ENCODE measurements at regions not wholly inside any gene's neighbourhood (a gene's known extent, or its start where the extent isn't known, plus 50 kb on each side); places are given as distances from the start of the nearest gene placed in this dataset.
"Not testable (repeated sequence)": the region's sequence is repeated elsewhere in the genome, so short reads cannot be mapped to it uniquely, and the experiment has no call there.

DNA sequence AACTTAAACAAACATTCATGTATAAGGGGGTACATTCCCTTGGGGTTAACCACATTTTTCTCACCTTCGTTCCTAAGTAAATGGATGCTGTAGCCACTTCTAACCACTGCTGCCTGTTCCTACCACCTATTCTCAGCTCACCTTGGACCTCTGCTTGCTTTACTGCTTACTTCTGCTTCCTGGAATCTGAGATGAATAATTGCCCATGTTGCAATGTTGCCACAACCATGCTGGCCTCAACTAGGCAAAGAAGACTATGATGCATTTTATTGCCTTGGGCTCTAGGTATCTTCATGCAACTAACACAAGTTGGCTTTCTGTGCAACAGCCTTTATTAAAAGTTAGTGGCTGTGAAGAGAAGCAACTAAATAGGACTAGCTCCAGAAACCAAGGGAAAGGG, 106.3 kb upstream of the TCF4 start:
- DNase-seq = no peak

GRCh38 chr18:55688030-55688429, 100.0 kb upstream of the TCF4 start:
- DNase-seq = no peak

DNA sequence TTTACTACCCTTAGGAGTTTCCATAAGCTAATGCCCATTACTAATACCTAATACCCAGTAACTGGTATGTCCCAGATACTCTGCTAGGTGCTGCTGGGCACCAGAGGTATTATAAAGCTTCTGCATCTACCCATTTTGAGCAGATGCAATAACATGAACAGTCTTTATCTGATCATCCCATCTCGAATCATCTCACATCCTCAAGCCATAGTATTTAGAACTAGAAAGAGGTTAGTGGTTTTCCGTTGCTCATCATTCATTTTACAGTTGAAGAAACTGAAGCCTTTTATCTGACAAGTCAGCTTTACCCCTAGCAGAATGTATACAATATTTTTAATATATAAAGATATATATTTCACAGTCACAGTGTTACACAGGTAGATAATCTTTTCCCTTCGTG, 99.1 kb upstream of the TCF4 start:
- DNase-seq = no peak

DNA sequence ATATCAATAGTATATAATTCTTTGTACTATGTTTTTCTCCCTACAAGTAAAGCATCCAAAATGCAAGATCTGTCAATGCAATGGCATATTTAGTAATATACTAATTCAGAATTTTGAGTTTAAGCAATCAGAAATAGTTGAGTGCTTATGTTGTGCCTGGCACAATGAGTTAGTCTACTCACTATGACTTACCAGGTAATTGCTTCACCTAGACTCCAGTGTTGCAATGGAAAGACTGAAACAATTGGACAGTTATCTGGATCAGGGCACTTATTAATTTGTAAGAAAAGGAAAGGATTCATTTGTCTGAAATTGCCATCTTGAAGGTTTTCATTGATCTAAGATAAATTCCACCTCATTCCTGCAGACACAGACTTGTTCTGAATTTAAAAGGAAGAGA, 97.6 kb upstream of the TCF4 start:
- DNase-seq = no peak

DNA sequence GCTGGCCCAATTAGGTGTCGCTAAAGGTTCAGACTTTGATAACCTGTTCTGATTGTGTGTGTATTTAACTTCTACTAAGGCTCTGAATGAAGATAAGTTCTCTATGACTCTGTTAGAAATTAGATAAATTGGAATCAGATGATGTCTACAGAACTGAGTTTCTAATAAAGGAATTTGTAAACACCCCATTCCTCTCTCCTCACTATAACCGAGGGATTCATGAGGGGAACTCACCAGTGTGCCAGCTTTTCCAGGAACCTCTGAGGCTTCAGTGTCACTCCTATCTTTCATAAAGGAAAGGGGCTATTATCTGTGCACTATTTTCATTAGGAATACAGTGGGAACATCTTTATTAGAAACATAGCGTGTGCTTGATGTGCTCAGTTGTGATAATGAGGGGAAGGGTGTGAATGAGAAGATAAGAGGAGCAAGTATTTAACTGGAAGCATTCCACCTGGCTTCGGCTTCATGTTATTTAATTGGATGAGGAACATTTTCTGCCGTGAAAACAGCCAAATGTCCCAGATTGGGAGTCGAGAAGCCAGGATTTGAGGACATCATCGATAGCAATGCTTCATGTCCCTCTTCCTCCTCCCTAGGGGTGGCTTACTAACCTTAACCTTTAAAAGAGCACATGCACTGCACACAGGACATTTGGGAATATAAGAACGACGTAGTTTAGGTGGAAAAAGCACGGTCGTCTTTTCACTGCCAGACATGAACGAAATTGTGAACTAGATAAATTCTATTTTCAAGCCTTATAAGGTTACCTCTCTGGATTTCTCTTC, 84.8 kb upstream of the TCF4 start:
- no peak for DNase-seq

- DNase-seq = no peak
Measured at GRCh38 chr18:55665506-55665905, 77.5 kb upstream of the TCF4 start.

- not testable (repeated sequence) for DNase-seq
Measured at GRCh38 chr18:55664758-55665400, 76.9 kb upstream of the TCF4 start.

DNA sequence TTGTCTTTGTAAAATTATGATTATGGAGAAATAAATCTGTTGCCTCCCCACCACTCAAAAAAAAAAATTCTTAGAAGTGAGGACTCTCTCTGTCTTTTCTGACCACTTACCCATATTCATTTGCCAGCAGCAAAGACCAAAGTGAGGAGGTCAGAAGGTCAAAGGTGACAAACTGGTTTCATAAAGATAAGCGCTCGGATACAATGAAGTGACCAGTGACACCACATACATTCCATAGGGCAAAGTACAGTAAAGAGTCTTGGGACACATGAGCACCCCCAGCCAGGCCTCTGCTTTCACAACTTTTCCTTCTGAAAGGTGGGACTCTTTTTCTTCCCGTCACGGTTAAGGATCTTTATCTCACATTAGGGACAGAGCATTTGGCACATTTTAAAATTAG, 75.9 kb upstream of the TCF4 start:
- no peak for DNase-seq

GRCh38 chr18:55658598-55658997, 70.6 kb upstream of the TCF4 start:
- DNase-seq = no peak

DNA sequence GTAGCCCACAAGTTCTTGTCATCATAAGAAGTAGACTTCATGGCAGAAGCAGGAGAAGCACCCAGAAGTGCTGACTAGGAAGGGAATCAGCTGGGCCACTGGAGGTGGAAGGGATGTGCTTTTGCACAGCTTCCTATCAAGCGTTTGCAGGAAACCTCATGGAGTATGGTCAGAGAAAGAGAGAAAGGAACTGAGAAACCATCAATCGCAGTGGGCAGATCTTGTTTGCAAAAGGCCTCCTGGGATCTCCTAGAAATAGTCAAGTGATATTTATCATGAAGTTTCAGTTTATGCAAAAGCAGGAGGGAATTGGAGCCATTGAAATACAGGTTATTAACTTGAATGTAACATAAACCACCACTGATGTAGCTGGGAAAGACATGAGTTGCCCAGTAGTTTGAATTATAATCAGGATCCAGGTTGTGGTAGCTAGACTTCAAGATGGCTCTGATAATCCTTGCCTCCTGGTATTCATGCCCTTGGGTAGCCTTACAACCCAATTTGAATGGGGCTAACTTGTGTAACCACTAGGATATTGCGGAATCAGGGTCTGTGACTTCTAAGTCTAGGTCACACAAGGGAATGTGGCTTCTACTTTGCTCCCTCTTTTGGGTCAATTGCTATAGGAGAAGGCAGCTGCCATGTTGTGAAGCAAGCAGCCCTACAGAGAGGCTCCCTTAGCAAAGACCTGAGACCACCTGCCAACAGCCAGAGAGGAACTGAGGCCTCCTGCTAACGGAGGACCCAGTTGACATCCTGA, 69.8 kb upstream of the TCF4 start:
- DNase-seq = no peak

- no peak for DNase-seq
Measured at GRCh38 chr18:55654986-55655385, 67.0 kb upstream of the TCF4 start.

DNA sequence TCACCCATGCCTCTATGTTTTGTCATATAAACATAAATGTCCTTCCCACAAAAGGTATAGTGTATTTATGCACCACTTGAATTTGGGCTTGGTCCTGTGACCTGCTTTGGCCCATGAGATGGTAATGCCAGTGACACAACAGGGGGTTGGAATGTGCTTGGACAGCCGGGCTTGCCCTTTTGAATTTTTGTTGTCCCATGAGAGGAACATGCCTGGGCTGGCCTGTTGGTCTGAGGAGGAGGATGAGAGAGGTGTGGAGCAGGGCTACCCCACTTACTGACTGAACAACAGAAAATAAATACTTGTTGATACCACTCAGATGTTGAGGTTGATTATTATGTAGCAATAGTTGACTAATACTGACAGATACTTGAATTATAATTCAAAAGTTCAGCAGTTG, 63.2 kb upstream of the TCF4 start:
- no peak for DNase-seq

- no peak for DNase-seq
Measured at GRCh38 chr18:55650363-55650870, 62.4 kb upstream of the TCF4 start.

- no peak for DNase-seq
Measured at GRCh38 chr18:55647331-55647730, 59.3 kb upstream of the TCF4 start.

DNA sequence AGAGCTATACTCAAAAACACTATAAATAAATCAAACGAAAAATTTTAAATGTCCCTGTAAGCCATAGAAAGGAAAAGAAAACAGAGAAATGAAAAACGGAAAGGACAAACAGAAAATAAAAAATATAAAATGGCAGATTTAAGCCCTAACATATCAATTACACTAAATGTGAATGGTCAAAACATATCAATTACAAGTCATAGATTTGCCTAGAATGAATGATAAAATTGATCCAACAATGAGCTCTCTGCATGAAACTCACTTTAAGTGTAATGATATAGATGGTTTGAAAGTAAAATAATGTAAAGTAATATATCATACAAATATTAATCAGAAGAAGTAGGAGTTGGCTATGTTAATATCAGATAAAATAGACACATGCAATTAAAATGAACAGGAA, 54.2 kb upstream of the TCF4 start:
- DNase-seq = no peak

GRCh38 chr18:55641486-55641885, 53.5 kb upstream of the TCF4 start:
- DNase-seq = no peak

Measured in NCI-H1436 (cell line).